ENCODE measurements at regions not wholly inside any gene's neighbourhood (a gene's known extent, or its start where the extent isn't known, plus 50 kb on each side); places are given as distances from the start of the nearest gene placed in this dataset.

DNA sequence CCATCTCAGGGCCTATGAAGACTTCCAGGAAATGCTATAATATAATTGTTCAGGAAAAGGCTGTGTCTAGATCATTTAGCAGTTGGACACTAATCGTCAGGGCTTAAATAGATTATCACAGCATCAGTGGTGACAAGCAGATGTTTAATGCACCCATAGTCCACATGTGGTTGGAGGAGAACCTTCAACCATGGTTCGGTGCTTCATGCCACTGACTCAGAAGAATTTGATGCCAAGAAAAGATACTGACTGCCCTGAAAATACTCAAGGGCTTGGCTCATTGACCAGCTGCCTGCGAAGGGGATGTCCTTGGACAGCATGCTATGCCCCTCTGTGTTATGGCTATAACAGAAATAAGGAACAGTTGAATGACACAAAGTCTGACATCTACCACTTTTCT, 175.7 kb downstream of the HHIPL2 start:
- no peak overlapping the region for H3K9ac ChIP-seq (ENCODE audit: low read depth, low read length, poor library complexity, severe bottlenecking)
- no peaks in the 10 kb centered on the region for H3F3A ChIP-seq (ENCODE audit: low read depth)
- H4K20me1 ChIP-seq (ENCODE audit: insufficient read depth, low read length, poor library complexity, severe bottlenecking), result no peaks in the 10 kb centered on the region
- no peak overlapping the region for H3K4me2 ChIP-seq (ENCODE audit: low read depth, low read length, poor library complexity, severe bottlenecking)
- no peaks in the 10 kb centered on the region for H3K9me2 ChIP-seq (replicated peaks; ENCODE audit: low read depth, low read length)
- TF ChIP-seq, protein P1, sequence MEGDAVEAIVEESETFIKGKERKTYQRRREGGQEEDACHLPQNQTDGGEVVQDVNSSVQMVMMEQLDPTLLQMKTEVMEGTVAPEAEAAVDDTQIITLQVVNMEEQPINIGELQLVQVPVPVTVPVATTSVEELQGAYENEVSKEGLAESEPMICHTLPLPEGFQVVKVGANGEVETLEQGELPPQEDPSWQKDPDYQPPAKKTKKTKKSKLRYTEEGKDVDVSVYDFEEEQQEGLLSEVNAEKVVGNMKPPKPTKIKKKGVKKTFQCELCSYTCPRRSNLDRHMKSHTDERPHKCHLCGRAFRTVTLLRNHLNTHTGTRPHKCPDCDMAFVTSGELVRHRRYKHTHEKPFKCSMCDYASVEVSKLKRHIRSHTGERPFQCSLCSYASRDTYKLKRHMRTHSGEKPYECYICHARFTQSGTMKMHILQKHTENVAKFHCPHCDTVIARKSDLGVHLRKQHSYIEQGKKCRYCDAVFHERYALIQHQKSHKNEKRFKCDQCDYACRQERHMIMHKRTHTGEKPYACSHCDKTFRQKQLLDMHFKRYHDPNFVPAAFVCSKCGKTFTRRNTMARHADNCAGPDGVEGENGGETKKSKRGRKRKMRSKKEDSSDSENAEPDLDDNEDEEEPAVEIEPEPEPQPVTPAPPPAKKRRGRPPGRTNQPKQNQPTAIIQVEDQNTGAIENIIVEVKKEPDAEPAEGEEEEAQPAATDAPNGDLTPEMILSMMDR (conservative IDR thresholded peaks at IDR 0.05; ENCODE audit: low read length), result no peak
- TF ChIP-seq EZH2phosphoT487 (IDR thresholded peaks at IDR 0.05; ENCODE audit: borderline replicate concordance), result no peak
- no peaks in the 10 kb centered on the region for H3K79me2 ChIP-seq (ENCODE audit: insufficient read depth, low read length)
- no peak overlapping the region for H2AFZ ChIP-seq (ENCODE audit: low read length)
- no peaks in the 10 kb centered on the region for H3K27me3 ChIP-seq (ENCODE audit: insufficient read depth, low read length, poor library complexity, severe bottlenecking)
- no peaks in the 10 kb centered on the region for H3K9me3 ChIP-seq (ENCODE audit: insufficient read depth, low read depth, low read length)
- no peaks in the 10 kb centered on the region for H3K4me1 ChIP-seq (ENCODE audit: insufficient read depth, low read length, poor library complexity, severe bottlenecking)
- H3K36me3 ChIP-seq (ENCODE audit: insufficient read depth, low read length), result no peaks in the 10 kb centered on the region
- no peak overlapping the region for H3K4me3 ChIP-seq (ENCODE audit: low read length, poor library complexity, severe bottlenecking)

DNA sequence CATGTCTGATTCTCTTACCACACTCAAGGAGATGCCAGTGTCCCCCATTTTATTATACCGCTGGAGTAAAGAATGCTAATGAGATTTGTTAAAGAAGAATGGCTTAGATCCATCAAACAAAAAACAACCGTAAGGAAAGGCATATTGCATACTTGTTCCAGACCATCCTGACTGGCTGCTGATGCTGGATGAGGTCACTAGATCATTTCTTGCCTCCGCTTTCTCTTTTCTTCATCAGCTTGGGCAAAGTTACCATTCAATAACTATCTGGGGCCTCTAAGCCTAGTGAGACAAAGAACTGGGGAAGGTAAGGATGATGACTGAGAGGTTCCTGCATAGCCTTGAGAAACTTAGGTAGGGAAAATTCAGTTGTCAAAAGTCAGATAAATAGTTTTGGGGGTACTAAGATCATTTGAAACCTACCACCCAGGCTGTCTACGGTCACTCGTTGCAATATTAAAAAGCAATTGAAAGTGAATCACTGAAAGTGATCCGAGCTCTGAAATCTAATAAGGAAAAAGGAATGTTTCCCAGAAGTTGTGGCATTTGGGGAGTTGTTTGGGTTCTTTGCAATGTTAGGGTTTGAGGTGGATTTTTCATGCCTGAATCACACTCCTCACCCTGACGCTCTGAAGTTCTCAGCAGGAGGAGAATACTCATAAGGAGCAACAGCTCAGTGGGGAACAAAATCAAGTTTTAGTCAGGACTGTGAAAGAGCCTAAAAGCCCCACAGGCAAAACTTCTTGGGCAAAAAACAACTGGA, 176.8 kb downstream of the HHIPL2 start:
- Histone ChIP-seq H3K9ac (ENCODE audit: low read depth, low read length, poor library complexity, severe bottlenecking) (no peak overlapping the region), H3K4me1 (ENCODE audit: insufficient read depth, low read length, poor library complexity, severe bottlenecking) (no peaks in the 10 kb centered on the region), H3K79me2 (ENCODE audit: insufficient read depth, low read length) (no peaks in the 10 kb centered on the region), H3K9me3 (ENCODE audit: insufficient read depth, low read depth, low read length) (no peaks in the 10 kb centered on the region), H3K4me2 (ENCODE audit: low read depth, low read length, poor library complexity, severe bottlenecking) (no peak overlapping the region), H3K36me3 (ENCODE audit: insufficient read depth, low read length) (no peaks in the 10 kb centered on the region), H2AFZ (ENCODE audit: low read length) (no peak overlapping the region), H3F3A (ENCODE audit: low read depth) (no peaks in the 10 kb centered on the region), H4K20me1 (ENCODE audit: insufficient read depth, low read length, poor library complexity, severe bottlenecking) (no peaks in the 10 kb centered on the region), H3K9me2 (replicated peaks; ENCODE audit: low read depth, low read length) (no peaks in the 10 kb centered on the region), H3K4me3 (ENCODE audit: low read length, poor library complexity, severe bottlenecking) (no peak overlapping the region), H3K27me3 (ENCODE audit: insufficient read depth, low read length, poor library complexity, severe bottlenecking) (no peaks in the 10 kb centered on the region)
- no peak for TF ChIP-seq EZH2phosphoT487 (IDR thresholded peaks at IDR 0.05; ENCODE audit: borderline replicate concordance)
- TF ChIP-seq, protein P1 (conservative IDR thresholded peaks at IDR 0.05; ENCODE audit: low read length), result no peak

DNA sequence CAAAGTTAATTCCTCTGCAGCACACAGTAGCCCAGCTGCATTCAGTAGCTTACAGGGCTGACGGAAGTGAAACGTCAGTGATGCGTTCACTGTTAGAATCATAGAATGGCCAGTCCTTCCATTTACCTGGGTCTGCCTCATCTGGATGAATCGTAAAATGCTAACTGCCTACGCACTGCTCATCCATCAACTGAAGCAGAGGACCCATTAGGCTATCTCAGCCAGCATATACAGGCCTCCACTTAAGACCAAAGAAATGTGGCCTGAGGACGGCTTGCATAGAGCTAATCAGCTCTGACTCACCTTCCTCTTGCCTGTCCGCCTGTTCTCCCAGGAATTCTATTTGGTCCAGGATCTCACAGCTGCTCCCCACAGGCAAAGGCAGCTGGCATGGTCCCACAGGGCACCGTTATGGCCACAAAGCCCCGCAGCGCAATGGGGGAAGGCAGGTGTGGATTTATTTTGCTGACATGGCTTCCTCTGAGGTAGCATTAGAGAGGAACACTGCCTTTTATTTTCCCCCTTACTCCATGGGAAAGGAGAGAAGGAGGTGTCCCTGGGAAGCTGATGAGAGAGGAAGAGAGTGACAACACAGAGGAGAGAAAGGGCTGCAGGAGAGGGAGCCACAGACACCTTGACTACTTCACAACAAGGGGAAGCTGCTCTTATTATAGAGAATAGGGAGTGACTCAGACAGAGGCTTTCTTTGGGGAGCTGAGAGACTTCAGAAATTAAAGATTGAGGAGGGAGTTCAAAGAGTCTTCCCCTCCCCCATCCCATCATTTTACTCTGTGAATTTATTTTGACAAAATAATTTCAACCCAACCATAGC, 177.6 kb downstream of the HHIPL2 start:
- Histone ChIP-seq H3K4me1 (ENCODE audit: insufficient read depth, low read length, poor library complexity, severe bottlenecking) (no peaks in the 10 kb centered on the region), H3F3A (ENCODE audit: low read depth) (no peaks in the 10 kb centered on the region), H3K9me3 (ENCODE audit: insufficient read depth, low read depth, low read length) (no peaks in the 10 kb centered on the region), H3K4me3 (ENCODE audit: low read length, poor library complexity, severe bottlenecking) (no peak overlapping the region), H2AFZ (ENCODE audit: low read length) (no peak overlapping the region), H3K27me3 (ENCODE audit: insufficient read depth, low read length, poor library complexity, severe bottlenecking) (no peaks in the 10 kb centered on the region), H3K79me2 (ENCODE audit: insufficient read depth, low read length) (no peaks in the 10 kb centered on the region), H4K20me1 (ENCODE audit: insufficient read depth, low read length, poor library complexity, severe bottlenecking) (no peaks in the 10 kb centered on the region), H3K9me2 (replicated peaks; ENCODE audit: low read depth, low read length) (no peaks in the 10 kb centered on the region), H3K36me3 (ENCODE audit: insufficient read depth, low read length) (no peaks in the 10 kb centered on the region), H3K9ac (ENCODE audit: low read depth, low read length, poor library complexity, severe bottlenecking) (no peak overlapping the region), H3K4me2 (ENCODE audit: low read depth, low read length, poor library complexity, severe bottlenecking) (no peak overlapping the region)
- TF ChIP-seq, protein P1 (conservative IDR thresholded peaks at IDR 0.05; ENCODE audit: low read length), result no peak
- no peak for TF ChIP-seq EZH2phosphoT487 (IDR thresholded peaks at IDR 0.05; ENCODE audit: borderline replicate concordance)
